ENCODE measurements at regions not wholly inside any gene's neighbourhood (a gene's known extent, or its start where the extent isn't known, plus 50 kb on each side); places are given as distances from the start of the nearest gene placed in this dataset.

DNA sequence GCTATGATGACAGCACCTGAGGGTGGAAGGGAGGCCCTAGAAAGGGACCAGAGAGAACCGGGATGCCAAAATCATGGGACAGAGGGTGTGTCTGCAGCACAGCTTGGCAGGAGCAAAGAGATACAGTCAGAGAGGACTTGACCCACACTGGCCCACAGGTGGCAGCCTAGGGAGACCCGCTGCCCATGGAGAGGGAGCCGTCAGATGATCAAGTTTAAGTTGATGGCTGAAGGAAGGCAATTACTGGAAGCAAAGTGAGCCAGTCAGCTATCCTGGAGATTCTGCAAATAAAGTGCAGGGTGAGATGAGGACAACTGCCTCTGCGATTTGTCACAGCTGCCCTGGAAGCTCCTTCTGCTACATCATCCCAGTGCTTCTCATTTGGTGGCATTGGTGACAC is 74.0 kb downstream of the CMPK2 start:
- FAIRE-seq, result no peak

DNA sequence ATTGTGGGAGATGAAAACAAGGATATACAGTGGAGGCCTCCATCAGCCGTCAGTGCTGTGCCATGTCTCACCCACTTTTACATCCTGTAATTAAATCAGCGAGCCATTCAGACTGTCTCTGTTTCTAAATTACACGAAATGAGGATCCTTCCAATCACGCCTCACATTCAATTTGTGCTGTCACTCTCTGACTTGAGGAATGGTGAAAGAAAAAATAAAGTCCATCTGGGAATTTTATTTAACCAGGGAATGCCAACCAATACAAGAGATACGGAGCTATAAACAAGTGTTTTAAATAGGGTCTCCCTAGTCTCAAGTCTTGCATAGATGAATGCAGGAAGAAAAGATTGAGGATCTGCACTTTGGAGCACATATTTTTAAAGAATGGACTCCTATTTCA is 72.8 kb downstream of the CMPK2 start:
- Histone ChIP-seq H3K4me1 (ENCODE audit: insufficient read depth, low read length) (no peaks in the 10 kb centered on the region), H3K79me2 (ENCODE audit: insufficient read depth, low read length) (no peaks in the 10 kb centered on the region), H3K9ac (ENCODE audit: low read length) (no peak overlapping the region), H3K36me3 (ENCODE audit: insufficient read depth, low read length) (no peaks in the 10 kb centered on the region), H3K27me3 (ENCODE audit: insufficient read depth, low read length) (no peaks in the 10 kb centered on the region), H2AFZ (ENCODE audit: low read depth, low read length) (no peak overlapping the region), H4K20me1 (ENCODE audit: insufficient read depth, low read length) (no peaks in the 10 kb centered on the region), H3K4me3 (ENCODE audit: insufficient read depth, low read depth, low read length) (no peak overlapping the region), H3K27ac (ENCODE audit: low read depth, low read length) (no peak overlapping the region), H3K9me3 (ENCODE audit: insufficient read depth, low read depth, low read length) (no peaks in the 10 kb centered on the region), H3K4me2 (ENCODE audit: low read length) (no peak overlapping the region)
- no peak overlapping the region for H3K4me3 Mint-ChIP-seq (ENCODE audit: unreplicated experiment)
- H3K9me3 Mint-ChIP-seq (ENCODE audit: unreplicated experiment), result no peaks in the 10 kb centered on the region
- no peaks in the 10 kb centered on the region for H3K36me3 Mint-ChIP-seq (ENCODE audit: low read depth, unreplicated experiment)
- FAIRE-seq (no peak), DNase-seq (ENCODE audit: low read depth) (no peak)
- no peaks in the 10 kb centered on the region for H3K4me1 Mint-ChIP-seq (ENCODE audit: low read depth, unreplicated experiment)
- no peak overlapping the region for H3K27ac Mint-ChIP-seq (ENCODE audit: unreplicated experiment)
- TF ChIP-seq, protein P1, sequence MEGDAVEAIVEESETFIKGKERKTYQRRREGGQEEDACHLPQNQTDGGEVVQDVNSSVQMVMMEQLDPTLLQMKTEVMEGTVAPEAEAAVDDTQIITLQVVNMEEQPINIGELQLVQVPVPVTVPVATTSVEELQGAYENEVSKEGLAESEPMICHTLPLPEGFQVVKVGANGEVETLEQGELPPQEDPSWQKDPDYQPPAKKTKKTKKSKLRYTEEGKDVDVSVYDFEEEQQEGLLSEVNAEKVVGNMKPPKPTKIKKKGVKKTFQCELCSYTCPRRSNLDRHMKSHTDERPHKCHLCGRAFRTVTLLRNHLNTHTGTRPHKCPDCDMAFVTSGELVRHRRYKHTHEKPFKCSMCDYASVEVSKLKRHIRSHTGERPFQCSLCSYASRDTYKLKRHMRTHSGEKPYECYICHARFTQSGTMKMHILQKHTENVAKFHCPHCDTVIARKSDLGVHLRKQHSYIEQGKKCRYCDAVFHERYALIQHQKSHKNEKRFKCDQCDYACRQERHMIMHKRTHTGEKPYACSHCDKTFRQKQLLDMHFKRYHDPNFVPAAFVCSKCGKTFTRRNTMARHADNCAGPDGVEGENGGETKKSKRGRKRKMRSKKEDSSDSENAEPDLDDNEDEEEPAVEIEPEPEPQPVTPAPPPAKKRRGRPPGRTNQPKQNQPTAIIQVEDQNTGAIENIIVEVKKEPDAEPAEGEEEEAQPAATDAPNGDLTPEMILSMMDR (IDR thresholded peaks at IDR 0.05; ENCODE audit: insufficient read depth, low read depth, low read length), result no peak
- no peak for TF ChIP-seq EZH2 (IDR thresholded peaks at IDR 0.05; ENCODE audit: insufficient read depth, low read length)
- peaks cover 11% of the 10 kb centered on the region for H3K27me3 Mint-ChIP-seq (ENCODE audit: low read depth, unreplicated experiment)

More for the DNA sequence above, 74.0 kb downstream of the CMPK2 start:
- Histone ChIP-seq H3K4me1 (ENCODE audit: insufficient read depth, low read length) (no peaks in the 10 kb centered on the region), H4K20me1 (ENCODE audit: insufficient read depth, low read length) (no peaks in the 10 kb centered on the region), H3K4me2 (ENCODE audit: low read length) (no peak overlapping the region), H3K9ac (ENCODE audit: low read length) (no peak overlapping the region), H3K27me3 (ENCODE audit: insufficient read depth, low read length) (no peaks in the 10 kb centered on the region), H3K4me3 (ENCODE audit: insufficient read depth, low read depth, low read length) (no peak overlapping the region), H3K79me2 (ENCODE audit: insufficient read depth, low read length) (no peaks in the 10 kb centered on the region), H2AFZ (ENCODE audit: low read depth, low read length) (no peak overlapping the region), H3K36me3 (ENCODE audit: insufficient read depth, low read length) (no peaks in the 10 kb centered on the region), H3K9me3 (ENCODE audit: insufficient read depth, low read depth, low read length) (no peaks in the 10 kb centered on the region), H3K27ac (ENCODE audit: low read depth, low read length) (no peak overlapping the region)
- H3K27ac Mint-ChIP-seq (ENCODE audit: unreplicated experiment), result no peak overlapping the region
- H3K36me3 Mint-ChIP-seq (ENCODE audit: low read depth, unreplicated experiment), result no peaks in the 10 kb centered on the region
- H3K4me3 Mint-ChIP-seq (ENCODE audit: unreplicated experiment), result no peak overlapping the region
- no peaks in the 10 kb centered on the region for H3K4me1 Mint-ChIP-seq (ENCODE audit: low read depth, unreplicated experiment)
- TF ChIP-seq EZH2 (IDR thresholded peaks at IDR 0.05; ENCODE audit: insufficient read depth, low read length), result no peak
- TF ChIP-seq, protein P1 (IDR thresholded peaks at IDR 0.05; ENCODE audit: insufficient read depth, low read depth, low read length), result no peak
- no peak for DNase-seq (ENCODE audit: low read depth)
- H3K27me3 Mint-ChIP-seq (ENCODE audit: low read depth, unreplicated experiment), result peaks cover 7% of the 10 kb centered on the region
- no peaks in the 10 kb centered on the region for H3K9me3 Mint-ChIP-seq (ENCODE audit: unreplicated experiment)

DNA sequence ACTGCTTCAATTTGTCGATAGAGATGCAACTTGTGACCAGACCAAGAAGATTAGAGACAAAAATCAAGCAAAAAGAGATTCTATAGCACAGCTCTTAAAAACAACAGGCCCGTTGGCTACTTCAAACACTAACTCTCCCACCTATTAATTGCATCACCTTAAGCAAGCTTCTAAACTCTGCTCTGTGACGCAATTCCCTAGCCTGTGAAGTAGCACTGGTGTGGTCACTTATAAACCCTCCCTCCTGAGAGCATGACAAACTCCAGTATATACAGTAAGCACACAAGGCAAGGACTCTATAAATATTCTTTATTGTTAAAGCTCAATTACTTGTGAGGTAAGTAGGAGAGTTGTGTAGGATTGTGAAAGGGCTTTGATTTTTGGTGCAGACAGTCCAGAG is 72.3 kb downstream of the CMPK2 start:
- no peak for FAIRE-seq
- peaks cover 11% of the 10 kb centered on the region for H3K27me3 Mint-ChIP-seq (ENCODE audit: low read depth, unreplicated experiment)
- H3K4me1 Mint-ChIP-seq (ENCODE audit: low read depth, unreplicated experiment), result no peaks in the 10 kb centered on the region
- Histone ChIP-seq H3K9ac (ENCODE audit: low read length) (no peak overlapping the region), H3K9me3 (ENCODE audit: insufficient read depth, low read depth, low read length) (no peaks in the 10 kb centered on the region), H3K4me1 (ENCODE audit: insufficient read depth, low read length) (no peaks in the 10 kb centered on the region), H4K20me1 (ENCODE audit: insufficient read depth, low read length) (no peaks in the 10 kb centered on the region), H2AFZ (ENCODE audit: low read depth, low read length) (no peak overlapping the region), H3K79me2 (ENCODE audit: insufficient read depth, low read length) (no peaks in the 10 kb centered on the region), H3K27me3 (ENCODE audit: insufficient read depth, low read length) (no peaks in the 10 kb centered on the region), H3K4me3 (ENCODE audit: insufficient read depth, low read depth, low read length) (no peak overlapping the region), H3K36me3 (ENCODE audit: insufficient read depth, low read length) (no peaks in the 10 kb centered on the region), H3K27ac (ENCODE audit: low read depth, low read length) (no peak overlapping the region), H3K4me2 (ENCODE audit: low read length) (no peak overlapping the region)
- no peak overlapping the region for H3K27ac Mint-ChIP-seq (ENCODE audit: unreplicated experiment)
- no peak overlapping the region for H3K4me3 Mint-ChIP-seq (ENCODE audit: unreplicated experiment)
- no peaks in the 10 kb centered on the region for H3K36me3 Mint-ChIP-seq (ENCODE audit: low read depth, unreplicated experiment)
- DNase-seq (ENCODE audit: low read depth), result no peak
- TF ChIP-seq EZH2 (IDR thresholded peaks at IDR 0.05; ENCODE audit: insufficient read depth, low read length), result no peak
- TF ChIP-seq, protein P1 (IDR thresholded peaks at IDR 0.05; ENCODE audit: insufficient read depth, low read depth, low read length), result no peak
- H3K9me3 Mint-ChIP-seq (ENCODE audit: unreplicated experiment), result peaks cover 2% of the 10 kb centered on the region
